ENCODE measurements at regions not wholly inside any gene's neighbourhood (a gene's known extent, or its start where the extent isn't known, plus 50 kb on each side); places are given as distances from the start of the nearest gene placed in this dataset.

GRCh38 chr12:61385771-61386170 is 874.4 kb upstream of the USP15 start:
- no peak overlapping the region for H3K27ac ChIP-seq (ENCODE audit: extremely low read depth, low read depth, low read length)
- ChIA-PET CTCF (ENCODE audit: low intra/inter-chr PET ratio) (no interaction called here), POLR2A (no interaction called here)
- no peak overlapping the region for H3K4me3 ChIP-seq
- ATAC-seq, result no peak
- H3K9me1 ChIP-seq (ENCODE audit: control insufficient read depth, insufficient read depth, low read length), result no peaks in the 10 kb centered on the region
- TF ChIP-seq IRF1 (CRISPR knock-in tag; IDR thresholded peaks at IDR 0.05; ENCODE audit: borderline replicate concordance) (no peak), PURB (CRISPR knock-in tag; IDR thresholded peaks at IDR 0.05; ENCODE audit: low read depth) (no peak), HDAC2 (IDR thresholded peaks at IDR 0.05) (no peak), RERE (CRISPR knock-in tag; IDR thresholded peaks at IDR 0.05; ENCODE audit: borderline replicate concordance) (no peak), ZNF134 (CRISPR knock-in tag; conservative IDR thresholded peaks at IDR 0.05) (no peak), MTF1 (CRISPR knock-in tag; IDR thresholded peaks at IDR 0.05; ENCODE audit: borderline replicate concordance) (no peak)
- no TSS peak for BruUV-seq (replicated peaks)
- in situ Hi-C loops (cut with MboI), result no loop called here
- intact Hi-C loops (cut with micrococcal nuclease), result no loop called here
- H4K20me1 ChIP-seq (replicated peaks; ENCODE audit: control insufficient read depth, insufficient read depth, low read length), result no peaks in the 10 kb centered on the region
- H3K79me2 ChIP-seq (ENCODE audit: control insufficient read depth, insufficient read depth, low read length), result no peaks in the 10 kb centered on the region
- no peak overlapping the region for H3K9ac ChIP-seq (ENCODE audit: insufficient read depth in 1 of 2, low read depth in 2 of 2, low read length in 2 of 2)
- H2AFZ ChIP-seq (ENCODE audit: low read depth, low read length), result no peak overlapping the region
- FAIRE-seq, result no peak
- no peak for DNase-seq (ENCODE audit: extremely low read depth in 1 of 4, low spot score in 3 of 4)
- no peaks in the 10 kb centered on the region for H3K36me3 ChIP-seq (ENCODE audit: control insufficient read depth, insufficient read depth, low read length)
- H3K27me3 ChIP-seq (ENCODE audit: control insufficient read depth in 2 of 2, insufficient read depth in 2 of 2, low read length in 2 of 2), result no peaks in the 10 kb centered on the region
- H3K9me3 ChIP-seq (replicated peaks; ENCODE audit: control insufficient read depth, insufficient read depth, low read depth, low read length), result no peaks in the 10 kb centered on the region
- no peaks in the 10 kb centered on the region for H3K4me1 ChIP-seq (replicated peaks in 1 of 2; ENCODE audit: control insufficient read depth in 2 of 2, insufficient read depth in 2 of 2, low read length in 2 of 2)
- no peak overlapping the region for H3K4me2 ChIP-seq (ENCODE audit: insufficient read depth, low read length)

Data from K562 (cell line).